ENCODE measurements at regions not wholly inside any gene's neighbourhood (a gene's known extent, or its start where the extent isn't known, plus 50 kb on each side); places are given as distances from the start of the nearest gene placed in this dataset.
"Not testable (repeated sequence)": the region's sequence is repeated elsewhere in the genome, so short reads cannot be mapped to it uniquely, and the experiment has no call there.

DNA sequence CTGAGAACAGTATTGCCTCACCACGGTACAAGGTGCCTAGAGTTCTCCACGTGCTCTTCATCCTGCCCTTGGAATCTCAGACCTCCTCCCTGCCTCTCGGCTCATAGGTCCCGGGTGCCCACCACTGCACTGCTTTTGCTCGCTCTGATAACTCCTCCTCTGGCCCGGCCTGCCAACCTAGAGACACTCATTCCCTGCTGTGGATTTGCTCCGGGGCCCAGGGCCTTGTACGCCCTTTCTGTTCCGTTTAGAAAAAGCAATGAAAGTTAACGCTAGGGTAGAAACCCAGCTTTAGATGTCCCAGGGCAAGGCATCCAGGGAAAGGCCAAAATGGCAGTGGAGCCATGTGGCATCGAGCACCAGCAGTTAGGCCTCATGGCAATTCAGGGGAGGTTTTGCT lies 253.9 kb downstream of the VAPA start:
- Mint-ChIP-seq H3K4me1 (ENCODE audit: low read depth, unreplicated experiment) (peaks cover 24% of the 10 kb centered on the region), H3K27me3 (ENCODE audit: unreplicated experiment) (peaks cover 7% of the 10 kb centered on the region), H3K9me3 (ENCODE audit: unreplicated experiment) (peaks cover 7% of the 10 kb centered on the region), H3K27ac (ENCODE audit: unreplicated experiment) (peak overlapping the region; percentile 45), H3K36me3 (ENCODE audit: unreplicated experiment) (no peaks in the 10 kb centered on the region), H3K4me3 (ENCODE audit: unreplicated experiment) (no peak overlapping the region)
- no peak for DNase-seq
- TF ChIP-seq, protein P1, sequence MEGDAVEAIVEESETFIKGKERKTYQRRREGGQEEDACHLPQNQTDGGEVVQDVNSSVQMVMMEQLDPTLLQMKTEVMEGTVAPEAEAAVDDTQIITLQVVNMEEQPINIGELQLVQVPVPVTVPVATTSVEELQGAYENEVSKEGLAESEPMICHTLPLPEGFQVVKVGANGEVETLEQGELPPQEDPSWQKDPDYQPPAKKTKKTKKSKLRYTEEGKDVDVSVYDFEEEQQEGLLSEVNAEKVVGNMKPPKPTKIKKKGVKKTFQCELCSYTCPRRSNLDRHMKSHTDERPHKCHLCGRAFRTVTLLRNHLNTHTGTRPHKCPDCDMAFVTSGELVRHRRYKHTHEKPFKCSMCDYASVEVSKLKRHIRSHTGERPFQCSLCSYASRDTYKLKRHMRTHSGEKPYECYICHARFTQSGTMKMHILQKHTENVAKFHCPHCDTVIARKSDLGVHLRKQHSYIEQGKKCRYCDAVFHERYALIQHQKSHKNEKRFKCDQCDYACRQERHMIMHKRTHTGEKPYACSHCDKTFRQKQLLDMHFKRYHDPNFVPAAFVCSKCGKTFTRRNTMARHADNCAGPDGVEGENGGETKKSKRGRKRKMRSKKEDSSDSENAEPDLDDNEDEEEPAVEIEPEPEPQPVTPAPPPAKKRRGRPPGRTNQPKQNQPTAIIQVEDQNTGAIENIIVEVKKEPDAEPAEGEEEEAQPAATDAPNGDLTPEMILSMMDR (IDR thresholded peaks at IDR 0.05; ENCODE audit: partially characterized antibody, unreplicated experiment) = no peak

DNA sequence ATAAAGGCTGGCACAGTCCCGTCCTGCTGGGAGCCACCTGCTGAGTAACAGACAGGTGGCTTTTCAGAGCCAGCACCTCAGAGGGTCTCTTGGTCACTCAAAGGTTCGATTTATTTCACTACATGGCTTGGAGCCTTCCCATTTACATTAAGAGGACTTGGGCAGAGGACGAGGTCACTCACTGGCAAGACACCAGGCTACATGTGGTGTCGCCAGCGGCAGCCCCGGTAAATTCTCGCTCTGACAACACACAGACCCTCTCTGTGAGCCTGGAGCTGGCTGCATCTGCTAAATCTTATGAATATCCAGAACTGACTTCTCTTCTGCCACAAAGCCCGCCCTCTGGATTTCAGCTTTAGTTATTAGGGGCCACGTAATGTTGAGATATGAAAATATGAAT lies 254.7 kb downstream of the VAPA start:
- Mint-ChIP-seq H3K27ac (ENCODE audit: unreplicated experiment) (no peak overlapping the region), H3K9me3 (ENCODE audit: unreplicated experiment) (peaks cover 7% of the 10 kb centered on the region), H3K27me3 (ENCODE audit: unreplicated experiment) (peaks cover 7% of the 10 kb centered on the region), H3K4me1 (ENCODE audit: low read depth, unreplicated experiment) (peaks cover 24% of the 10 kb centered on the region), H3K36me3 (ENCODE audit: unreplicated experiment) (no peaks in the 10 kb centered on the region), H3K4me3 (ENCODE audit: unreplicated experiment) (no peak overlapping the region)
- TF ChIP-seq, protein P1 (IDR thresholded peaks at IDR 0.05; ENCODE audit: partially characterized antibody, unreplicated experiment) = no peak
- DNase-seq = no peak

DNA sequence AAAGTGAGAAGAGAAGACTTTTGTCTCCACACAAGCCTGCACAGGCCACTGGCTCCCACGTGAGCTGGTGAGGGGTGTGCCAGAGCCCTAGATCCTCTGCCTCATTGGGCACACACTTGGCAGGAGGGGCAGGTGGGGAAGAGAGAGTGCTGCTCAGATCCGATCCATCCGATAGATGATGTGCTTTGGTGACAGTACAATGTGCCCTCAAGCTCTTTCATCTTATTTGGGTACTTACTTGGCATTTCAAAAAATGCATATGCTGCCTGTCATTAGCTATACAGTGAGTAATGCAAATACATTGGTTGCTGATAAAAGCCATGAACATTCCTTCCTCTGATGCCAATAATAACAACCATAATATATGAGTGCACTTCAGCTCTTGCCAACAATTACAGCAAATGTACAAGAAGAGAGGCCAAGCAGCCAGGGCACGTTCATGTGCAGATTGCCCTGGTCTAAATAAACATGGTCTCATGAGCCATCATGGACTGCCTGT lies 255.3 kb downstream of the VAPA start:
- peaks cover 8% of the 10 kb centered on the region for H3K9me3 Mint-ChIP-seq (ENCODE audit: unreplicated experiment)
- H3K27ac Mint-ChIP-seq (ENCODE audit: unreplicated experiment) = no peak overlapping the region
- TF ChIP-seq, protein P1 (IDR thresholded peaks at IDR 0.05; ENCODE audit: partially characterized antibody, unreplicated experiment) = no peak
- H3K27me3 Mint-ChIP-seq (ENCODE audit: unreplicated experiment) = peaks cover 7% of the 10 kb centered on the region
- peaks cover 24% of the 10 kb centered on the region for H3K4me1 Mint-ChIP-seq (ENCODE audit: low read depth, unreplicated experiment)
- DNase-seq = no peak
- no peaks in the 10 kb centered on the region for H3K36me3 Mint-ChIP-seq (ENCODE audit: unreplicated experiment)
- H3K4me3 Mint-ChIP-seq (ENCODE audit: unreplicated experiment) = no peak overlapping the region

DNA sequence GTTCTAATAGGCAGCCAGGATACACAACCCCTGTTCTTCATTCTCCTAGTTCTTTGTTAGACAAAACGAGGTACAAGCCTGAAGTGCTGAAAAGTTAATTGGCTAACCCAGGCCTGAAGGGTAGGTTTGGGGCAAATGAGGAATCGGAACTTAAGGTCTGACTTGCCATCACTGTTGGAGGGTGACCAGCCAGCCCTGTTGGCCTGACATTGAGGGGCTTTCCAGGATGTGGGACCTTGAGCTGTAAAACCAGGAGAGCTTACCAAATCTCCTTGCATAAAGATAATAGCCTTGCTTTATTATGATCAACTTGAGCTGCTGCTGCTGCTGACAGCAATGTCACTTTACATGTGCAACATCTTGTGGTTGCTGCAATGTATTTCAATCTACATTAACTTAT lies 256.0 kb downstream of the VAPA start:
- Mint-ChIP-seq H3K4me1 (ENCODE audit: low read depth, unreplicated experiment) (peaks cover 19% of the 10 kb centered on the region), H3K36me3 (ENCODE audit: unreplicated experiment) (peaks cover 2% of the 10 kb centered on the region), H3K9me3 (ENCODE audit: unreplicated experiment) (peaks cover 9% of the 10 kb centered on the region), H3K27me3 (ENCODE audit: unreplicated experiment) (peaks cover 5% of the 10 kb centered on the region), H3K4me3 (ENCODE audit: unreplicated experiment) (no peak overlapping the region), H3K27ac (ENCODE audit: unreplicated experiment) (no peak overlapping the region)
- TF ChIP-seq, protein P1 (IDR thresholded peaks at IDR 0.05; ENCODE audit: partially characterized antibody, unreplicated experiment) = no peak
- no peak for DNase-seq

DNA sequence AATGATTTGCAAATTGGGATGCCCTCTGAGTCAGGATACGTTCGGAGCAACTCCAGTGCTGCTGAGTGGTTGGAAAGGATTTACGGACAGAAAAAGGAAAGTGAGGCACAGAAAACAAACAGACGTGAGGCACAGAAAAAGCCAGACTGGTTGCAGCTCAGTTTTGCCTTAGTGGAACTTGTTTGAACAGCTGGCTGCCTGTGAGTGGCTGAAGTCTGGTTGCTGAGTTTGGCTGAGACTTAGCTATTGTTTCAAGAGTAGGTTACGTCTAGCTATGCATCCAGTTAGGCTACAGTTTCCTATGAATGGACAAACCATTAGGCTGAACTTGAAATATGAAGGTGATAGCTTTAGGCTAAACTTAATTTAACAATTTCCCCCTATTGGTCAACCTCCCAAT lies 256.6 kb downstream of the VAPA start:
- Mint-ChIP-seq H3K27ac (ENCODE audit: unreplicated experiment) (no peak overlapping the region), H3K4me3 (ENCODE audit: unreplicated experiment) (no peak overlapping the region), H3K4me1 (ENCODE audit: low read depth, unreplicated experiment) (peaks cover 17% of the 10 kb centered on the region), H3K27me3 (ENCODE audit: unreplicated experiment) (peaks cover 3% of the 10 kb centered on the region), H3K9me3 (ENCODE audit: unreplicated experiment) (peaks cover 9% of the 10 kb centered on the region), H3K36me3 (ENCODE audit: unreplicated experiment) (peaks cover 7% of the 10 kb centered on the region)
- no peak for DNase-seq
- TF ChIP-seq, protein P1 (IDR thresholded peaks at IDR 0.05; ENCODE audit: partially characterized antibody, unreplicated experiment) = no peak

DNA sequence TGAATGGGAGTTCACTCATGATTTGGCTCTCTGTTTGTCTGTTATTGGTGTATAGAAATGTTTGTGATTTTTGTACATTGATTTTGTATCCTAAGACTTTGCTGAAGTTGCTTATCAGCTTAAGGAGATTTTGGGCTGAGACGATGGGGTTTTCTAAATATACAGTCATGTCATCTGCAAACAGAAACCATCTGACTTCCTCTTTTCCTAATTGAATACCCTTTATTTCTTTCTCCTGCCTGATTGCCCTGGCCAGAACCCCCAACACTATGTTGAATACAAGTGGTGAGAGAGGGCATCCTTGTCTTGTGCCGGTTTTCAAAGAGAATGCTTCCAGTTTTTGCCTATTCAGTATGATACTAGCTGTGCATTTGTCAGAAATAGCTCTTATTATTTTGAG lies 261.5 kb downstream of the VAPA start:
- H3K36me3 Mint-ChIP-seq (ENCODE audit: unreplicated experiment); H3K4me1 Mint-ChIP-seq (ENCODE audit: low read depth, unreplicated experiment); H3K4me3 Mint-ChIP-seq (ENCODE audit: unreplicated experiment); DNase-seq; H3K9me3 Mint-ChIP-seq (ENCODE audit: unreplicated experiment); H3K27me3 Mint-ChIP-seq (ENCODE audit: unreplicated experiment); H3K27ac Mint-ChIP-seq (ENCODE audit: unreplicated experiment): not testable (repeated sequence)

DNA sequence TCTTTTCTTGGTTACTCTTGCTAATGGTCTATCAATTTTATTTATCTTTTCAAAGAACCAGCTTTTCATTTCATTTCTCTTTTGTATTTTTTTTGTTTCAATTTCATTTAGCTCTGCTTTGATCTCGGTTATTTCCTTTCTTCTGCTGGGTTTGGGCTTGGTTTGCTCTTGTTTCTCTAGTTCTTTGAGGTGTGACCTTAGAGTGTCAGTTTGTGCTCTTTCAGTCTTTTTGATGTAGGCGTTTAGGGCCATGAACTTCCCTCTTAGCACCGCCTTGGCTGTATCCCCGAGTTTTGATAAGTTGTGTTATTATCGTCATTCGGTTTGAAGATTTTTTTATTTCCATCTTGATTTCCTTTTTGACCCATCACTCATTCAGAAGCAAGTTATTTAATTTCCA lies 265.5 kb downstream of the VAPA start:
- H3K4me1 Mint-ChIP-seq (ENCODE audit: low read depth, unreplicated experiment) = not testable (repeated sequence)

More for the DNA sequence above, 265.5 kb downstream of the VAPA start:
- DNase-seq; H3K4me3 Mint-ChIP-seq (ENCODE audit: unreplicated experiment); H3K9me3 Mint-ChIP-seq (ENCODE audit: unreplicated experiment); H3K27ac Mint-ChIP-seq (ENCODE audit: unreplicated experiment); H3K36me3 Mint-ChIP-seq (ENCODE audit: unreplicated experiment); H3K27me3 Mint-ChIP-seq (ENCODE audit: unreplicated experiment): not testable (repeated sequence)

Data from glutamatergic neuron (in vitro differentiated cells).